Endodermal cell (in vitro differentiated cells): ENCODE measurements at regions not wholly inside any gene's neighbourhood (a gene's known extent, or its start where the extent isn't known, plus 50 kb on each side); places are given as distances from the start of the nearest gene placed in this dataset.

Source experiments
- DNase-seq: peaks from one replicate; pipeline ENCODE4 v3.0.0-alpha.2; 2017
- H3K27ac ChIP-seq: 2 replicates; pipeline ENCODE4 v1.5.1; 2013; ENCODE audit warnings: mild to moderate bottlenecking, low read depth, low read length, moderate library complexity
- H3K27me3 ChIP-seq: 2 replicates; pipeline ENCODE4 v1.6.1; 2013; ENCODE audit warnings: mild to moderate bottlenecking, low read length, moderate library complexity; ENCODE audit not compliant: insufficient read depth, control insufficient read depth, poor library complexity, severe bottlenecking
- H3K36me3 ChIP-seq: 2 replicates; pipeline ENCODE4 v1.7.0; 2013; ENCODE audit warnings: mild to moderate bottlenecking, low read length, moderate library complexity; ENCODE audit not compliant: control insufficient read depth, insufficient read depth
- H3K4me1 ChIP-seq: one replicate; pipeline ENCODE4 v1.7.0; 2013; ENCODE audit warnings: low read length; ENCODE audit not compliant: control insufficient read depth, insufficient read depth
- H3K4me3 ChIP-seq: 2 replicates; pipeline ENCODE4 v1.5.1; 2013; ENCODE audit warnings: mild to moderate bottlenecking, low read length, moderate library complexity
- H3K9ac ChIP-seq: 2 replicates; pipeline ENCODE4 v1.6.1; 2013; ENCODE audit warnings: mild to moderate bottlenecking, low read length, moderate library complexity; ENCODE audit not compliant: poor library complexity, severe bottlenecking; ENCODE audit errors: extremely low read depth
- H3K9me3 ChIP-seq: 2 replicates; pipeline ENCODE4 v1.6.1; 2013; ENCODE audit warnings: mild to moderate bottlenecking, low read length, moderate library complexity; ENCODE audit not compliant: control insufficient read depth
- H3K27ac Mint-ChIP-seq: 2 replicates; pipeline ENCODE4 v1.8.0; 2020; ENCODE audit warnings: mixed read lengths
- H3K27me3 Mint-ChIP-seq: 2 replicates; pipeline ENCODE4 v1.8.0; 2021; ENCODE audit warnings: mild to moderate bottlenecking, mixed read lengths; ENCODE audit not compliant: insufficient read depth
- H3K36me3 Mint-ChIP-seq: 2 replicates; pipeline ENCODE4 v1.8.0; 2020; ENCODE audit warnings: low read depth, mixed read lengths
- H3K4me1 Mint-ChIP-seq: 2 replicates; pipeline ENCODE4 v1.8.0; 2020; ENCODE audit warnings: mixed read lengths
- H3K4me3 Mint-ChIP-seq: 2 replicates; pipeline ENCODE4 v1.8.0; 2020; ENCODE audit warnings: mild to moderate bottlenecking, moderate library complexity, mixed read lengths
- H3K9me3 Mint-ChIP-seq: 2 replicates; pipeline ENCODE4 v1.8.0; 2020; ENCODE audit warnings: mild to moderate bottlenecking, mixed read lengths
- CTCF ChIP-seq: fragments of 200-600 bp; sonication (generic); conservative IDR thresholded peaks from 2 replicates; pipeline ENCODE4 v1.5.0; 2021; ENCODE audit warnings: antibody characterized with exemption, mild to moderate bottlenecking
- WGBS, 2 experiments: methylation state at CpG; one replicate each; pipeline versions ENCODE4 v1.1.5 to v1.1.7; 2013; ENCODE audit warnings: missing lambda C conversion rate in 2 of 2, mixed read lengths in 1 of 2; ENCODE audit not compliant: insufficient coverage in 1 of 2, insufficient read length in 1 of 2; 5-methylcytosine and 5-hydroxymethylcytosine counted together

- no peak overlapping the region for H3K9ac ChIP-seq
- 79 to 89% methylated on average over 1 to 4 of the region's 4 CpGs for WGBS, 2 experiments
- Mint-ChIP-seq H3K27ac (no peak overlapping the region), H3K4me3 (no peak overlapping the region), H3K27me3 (no peaks in the 10 kb centered on the region), H3K9me3 (peaks cover 6% of the 10 kb centered on the region), H3K4me1 (peaks cover 10% of the 10 kb centered on the region), H3K36me3 (no peaks in the 10 kb centered on the region)
- H3K27ac ChIP-seq: no peak overlapping the region
- peaks cover 6% of the 10 kb centered on the region for H3K9me3 ChIP-seq
- TF ChIP-seq CTCF: no peak
- no peak for DNase-seq
- H3K27me3 ChIP-seq: no peaks in the 10 kb centered on the region
- H3K36me3 ChIP-seq: no peaks in the 10 kb centered on the region
- no peaks in the 10 kb centered on the region for H3K4me1 ChIP-seq
- H3K4me3 ChIP-seq: no peak overlapping the region
These were observed 142.9 kb upstream of the ZSWIM2 start for GRCh38 chr2:186991766-186992417.

- 90 to 100% methylated on average over 1 to 2 of the region's 2 CpGs for WGBS, 2 experiments
- no peaks in the 10 kb centered on the region for H3K4me1 ChIP-seq
- peaks cover 6% of the 10 kb centered on the region for H3K9me3 ChIP-seq
- Mint-ChIP-seq H3K27ac (no peak overlapping the region), H3K9me3 (peaks cover 6% of the 10 kb centered on the region), H3K36me3 (no peaks in the 10 kb centered on the region), H3K4me1 (no peaks in the 10 kb centered on the region), H3K27me3 (no peaks in the 10 kb centered on the region), H3K4me3 (no peak overlapping the region)
- H3K27ac ChIP-seq: no peak overlapping the region
- no peaks in the 10 kb centered on the region for H3K36me3 ChIP-seq
- H3K9ac ChIP-seq: no peak overlapping the region
- TF ChIP-seq CTCF: no peak
- DNase-seq: no peak
- H3K4me3 ChIP-seq: no peak overlapping the region
- no peaks in the 10 kb centered on the region for H3K27me3 ChIP-seq
These were observed 136.0 kb upstream of the ZSWIM2 start for GRCh38 chr2:186984966-186985365.

GRCh38 chr2:186984481-186984880 lies 135.5 kb upstream of the ZSWIM2 start:
- Histone ChIP-seq H3K36me3 (no peaks in the 10 kb centered on the region), H3K4me1 (no peaks in the 10 kb centered on the region), H3K27ac (no peak overlapping the region), H3K9ac (no peak overlapping the region), H3K4me3 (no peak overlapping the region), H3K27me3 (no peaks in the 10 kb centered on the region), H3K9me3 (peaks cover 4% of the 10 kb centered on the region)
- WGBS, 2 experiments: 93 to 94% methylated on average over 3 of the region's 3 CpGs
- Mint-ChIP-seq H3K27ac (no peak overlapping the region), H3K9me3 (peaks cover 6% of the 10 kb centered on the region), H3K4me3 (no peak overlapping the region), H3K27me3 (no peaks in the 10 kb centered on the region), H3K4me1 (no peaks in the 10 kb centered on the region), H3K36me3 (no peaks in the 10 kb centered on the region)
- TF ChIP-seq CTCF: no peak
- no peak for DNase-seq
